Tibial artery (tissue), 4 donors: ENCODE measurements at regions not wholly inside any gene's neighbourhood (a gene's known extent, or its start where the extent isn't known, plus 50 kb on each side); places are given as distances from the start of the nearest gene placed in this dataset.

Experiments used
- DNase-seq, 2 donors: peaks; one replicate each; pipeline ENCODE4 v3.0.0-alpha.2; 2019
- H3K27ac ChIP-seq, 2 donors: fragments of 200-600 bp; sonication (generic) in 1 of 2; 1 replicate in 1 of 2; 2 replicates in 1 of 2; pipeline ENCODE4 v1.5.1; 2018 to 2019; ENCODE audit warnings: mild to moderate bottlenecking in 1 of 2
- H3K27me3 ChIP-seq, 2 donors: fragments of 200-600 bp; sonication (generic) in 1 of 2; one replicate each; pipeline versions ENCODE4 v1.5.1 to v1.6.0; 2016 to 2019
- H3K36me3 ChIP-seq, 3 donors: fragments of 200-600 bp; sonication (generic) in 2 of 3; one replicate each; pipeline ENCODE4 v1.5.1; 2016 to 2019; ENCODE audit warnings: mild to moderate bottlenecking in 2 of 3
- H3K4me1 ChIP-seq, 4 donors: fragments of 200-600 bp; sonication (generic) in 2 of 4; 1 replicate in 3 of 4; 2 replicates in 1 of 4; pipeline ENCODE4 v1.5.1; 2016 to 2019
- H3K4me3 ChIP-seq, 2 donors: fragments of 200-600 bp; sonication (generic) in 1 of 2; 1 replicate in 1 of 2; 2 replicates in 1 of 2; pipeline ENCODE4 v1.5.1; 2018 to 2019; ENCODE audit warnings: mild to moderate bottlenecking in 2 of 2
- H3K9me3 ChIP-seq, 3 donors: fragments of 200-600 bp; sonication (generic) in 1 of 3; one replicate each; pipeline ENCODE4 v1.5.1; 2016 to 2019
- intact Hi-C: fragments of 100-400 bp; cut with DNase I; formaldehyde crosslinking; loops from one replicate; pipeline ENCODE4 v1.15.0; 2023; ENCODE audit warnings: low total_unique reads
- TF ChIP-seq, protein P1 (sequence below), 2 experiments: fragments of 200-600 bp in 1 of 2; fragments of 450-650 bp in 1 of 2; IDR thresholded peaks; one replicate each; pipeline ENCODE4 v1.5.1; 2017 to 2019; ENCODE audit warnings: antibody characterized with exemption in 2 of 2, mild to moderate bottlenecking in 1 of 2, moderate library complexity in 1 of 2

DNA sequence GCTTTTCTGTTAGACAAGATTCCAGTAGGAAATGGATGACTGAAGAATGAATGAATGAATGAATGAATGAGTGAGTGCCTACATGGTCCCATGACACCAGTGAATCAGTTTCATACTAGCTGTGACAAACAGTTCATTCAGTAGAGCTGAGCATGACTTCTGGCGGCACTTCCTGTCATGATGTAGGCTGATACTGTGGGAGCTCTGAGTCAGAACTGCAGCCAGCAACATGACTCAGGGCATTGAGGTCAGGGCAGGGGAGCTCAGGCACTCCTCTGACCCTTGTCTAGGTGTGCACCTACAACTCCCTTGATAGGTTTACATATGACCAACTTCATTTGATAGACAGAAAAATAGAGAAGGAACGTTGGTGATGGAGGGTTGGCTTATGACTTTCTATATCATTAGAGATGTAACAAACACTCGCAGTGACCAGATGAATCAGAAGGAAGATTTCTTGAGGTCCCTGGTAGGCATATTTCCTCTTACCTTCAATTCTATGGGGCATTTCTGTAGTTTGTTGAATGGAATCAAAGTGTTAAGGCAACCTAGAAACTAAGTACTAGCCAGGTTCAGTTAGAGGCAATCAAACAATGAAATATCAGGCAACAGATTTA lies 139.3 kb upstream of the ARHGAP5 start:
- Histone ChIP-seq H3K4me3 (no peak overlapping the region), H3K27ac (no peak overlapping the region)
- DNase-seq, result peak in 1 of 2 donors; percentile 61

DNA sequence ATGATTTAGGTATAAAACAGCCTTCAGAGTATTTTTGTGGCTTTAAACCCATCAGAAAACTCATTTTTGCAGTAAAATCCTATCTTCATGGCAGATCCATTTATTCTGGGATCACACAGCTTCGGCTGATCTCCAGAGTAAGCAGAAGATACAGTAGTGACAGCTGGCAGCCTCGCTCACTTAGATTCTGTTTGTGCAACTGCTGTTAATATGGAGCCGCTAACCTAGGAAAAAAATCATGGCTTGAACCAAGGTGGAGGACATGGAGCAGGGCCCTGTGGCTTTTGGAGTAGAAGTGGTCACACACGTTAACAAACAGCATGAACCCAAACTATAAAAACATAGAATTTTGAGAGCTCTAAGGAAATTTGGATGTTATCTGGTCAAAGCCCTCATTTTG lies 137.2 kb upstream of the ARHGAP5 start:
- TF ChIP-seq, protein P1, sequence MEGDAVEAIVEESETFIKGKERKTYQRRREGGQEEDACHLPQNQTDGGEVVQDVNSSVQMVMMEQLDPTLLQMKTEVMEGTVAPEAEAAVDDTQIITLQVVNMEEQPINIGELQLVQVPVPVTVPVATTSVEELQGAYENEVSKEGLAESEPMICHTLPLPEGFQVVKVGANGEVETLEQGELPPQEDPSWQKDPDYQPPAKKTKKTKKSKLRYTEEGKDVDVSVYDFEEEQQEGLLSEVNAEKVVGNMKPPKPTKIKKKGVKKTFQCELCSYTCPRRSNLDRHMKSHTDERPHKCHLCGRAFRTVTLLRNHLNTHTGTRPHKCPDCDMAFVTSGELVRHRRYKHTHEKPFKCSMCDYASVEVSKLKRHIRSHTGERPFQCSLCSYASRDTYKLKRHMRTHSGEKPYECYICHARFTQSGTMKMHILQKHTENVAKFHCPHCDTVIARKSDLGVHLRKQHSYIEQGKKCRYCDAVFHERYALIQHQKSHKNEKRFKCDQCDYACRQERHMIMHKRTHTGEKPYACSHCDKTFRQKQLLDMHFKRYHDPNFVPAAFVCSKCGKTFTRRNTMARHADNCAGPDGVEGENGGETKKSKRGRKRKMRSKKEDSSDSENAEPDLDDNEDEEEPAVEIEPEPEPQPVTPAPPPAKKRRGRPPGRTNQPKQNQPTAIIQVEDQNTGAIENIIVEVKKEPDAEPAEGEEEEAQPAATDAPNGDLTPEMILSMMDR (IDR thresholded peaks at IDR 0.05), result no peak
- no peak for DNase-seq
- Histone ChIP-seq H3K27me3 (no peaks in the 10 kb centered on the region), H3K9me3 (no peaks in the 10 kb centered on the region), H3K36me3 (no peaks in the 10 kb centered on the region), H3K27ac (no peak overlapping the region), H3K4me3 (no peak overlapping the region), H3K4me1 (no peaks in the 10 kb centered on the region)
- intact Hi-C loops, result no loop called here

More for the DNA sequence above, 139.3 kb upstream of the ARHGAP5 start:
- no peaks in the 10 kb centered on the region for H3K36me3 ChIP-seq
- peaks cover 0 to 4% (median 0%) of the 10 kb centered on the region in 4 donors for H3K4me1 ChIP-seq
- intact Hi-C loops, result no loop called here
- H3K27me3 ChIP-seq, result no peaks in the 10 kb centered on the region
- TF ChIP-seq, protein P1 (IDR thresholded peaks at IDR 0.05), result no peak
- no peaks in the 10 kb centered on the region for H3K9me3 ChIP-seq

DNA sequence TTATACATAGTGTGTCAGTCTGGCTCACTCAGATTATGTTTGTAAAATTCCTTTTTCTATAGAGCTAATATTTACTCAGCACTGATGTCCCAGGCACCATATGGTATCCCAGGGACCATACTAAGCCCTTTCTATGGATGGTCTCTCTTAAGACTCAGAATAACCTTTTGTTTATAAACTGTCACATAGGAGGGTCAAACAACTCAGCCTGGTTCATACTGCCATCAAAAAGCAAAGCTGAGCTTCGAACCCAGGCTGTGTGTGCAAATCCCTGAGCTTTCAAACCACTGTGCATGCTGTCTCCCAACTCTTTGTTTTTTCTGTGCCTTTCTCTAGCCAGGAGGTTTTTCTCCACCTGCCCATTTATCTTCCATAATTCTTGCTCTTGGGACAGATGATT lies 135.6 kb upstream of the ARHGAP5 start:
- no peak for DNase-seq
- Histone ChIP-seq H3K27ac (no peak overlapping the region), H3K4me3 (no peak overlapping the region), H3K27me3 (no peaks in the 10 kb centered on the region), H3K4me1 (no peaks in the 10 kb centered on the region), H3K9me3 (no peaks in the 10 kb centered on the region), H3K36me3 (no peaks in the 10 kb centered on the region)
- intact Hi-C loops, result no loop called here
- TF ChIP-seq, protein P1 (IDR thresholded peaks at IDR 0.05), result no peak

DNA sequence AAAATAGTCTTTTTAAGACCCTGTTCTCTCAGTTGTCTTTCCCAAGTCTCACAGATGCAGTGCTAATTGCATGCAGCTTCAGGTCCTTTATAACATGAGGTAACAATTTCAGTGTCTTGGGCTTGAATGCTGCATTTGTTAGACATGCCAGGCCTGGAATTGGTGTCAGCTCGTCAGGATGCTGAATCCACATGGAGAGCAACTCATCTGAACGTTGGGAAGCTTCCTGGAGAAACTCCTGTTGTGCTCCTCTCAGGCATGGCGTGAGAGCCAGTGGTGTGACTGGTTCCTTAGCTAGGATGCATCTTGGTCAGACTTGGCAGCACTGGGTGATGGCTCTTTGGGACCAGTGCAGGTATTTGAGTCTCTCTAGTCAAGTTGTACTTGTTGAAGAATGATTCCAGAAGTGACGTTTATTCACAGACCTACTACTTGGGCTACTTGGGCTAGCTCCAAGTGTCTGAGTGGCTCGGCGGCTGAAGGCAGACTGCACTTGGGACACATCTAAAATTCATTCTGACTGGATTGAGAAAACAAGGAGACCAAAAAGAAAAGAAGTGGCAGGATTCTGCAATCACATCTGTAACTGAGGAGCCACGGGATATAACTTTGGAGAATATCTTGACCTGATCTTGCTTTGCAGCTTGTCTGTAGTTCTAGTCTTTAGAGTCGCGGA lies 134.8 kb upstream of the ARHGAP5 start:
- H3K4me1 ChIP-seq, result no peaks in the 10 kb centered on the region
- no peak for DNase-seq
- intact Hi-C loops, result no loop called here

DNA sequence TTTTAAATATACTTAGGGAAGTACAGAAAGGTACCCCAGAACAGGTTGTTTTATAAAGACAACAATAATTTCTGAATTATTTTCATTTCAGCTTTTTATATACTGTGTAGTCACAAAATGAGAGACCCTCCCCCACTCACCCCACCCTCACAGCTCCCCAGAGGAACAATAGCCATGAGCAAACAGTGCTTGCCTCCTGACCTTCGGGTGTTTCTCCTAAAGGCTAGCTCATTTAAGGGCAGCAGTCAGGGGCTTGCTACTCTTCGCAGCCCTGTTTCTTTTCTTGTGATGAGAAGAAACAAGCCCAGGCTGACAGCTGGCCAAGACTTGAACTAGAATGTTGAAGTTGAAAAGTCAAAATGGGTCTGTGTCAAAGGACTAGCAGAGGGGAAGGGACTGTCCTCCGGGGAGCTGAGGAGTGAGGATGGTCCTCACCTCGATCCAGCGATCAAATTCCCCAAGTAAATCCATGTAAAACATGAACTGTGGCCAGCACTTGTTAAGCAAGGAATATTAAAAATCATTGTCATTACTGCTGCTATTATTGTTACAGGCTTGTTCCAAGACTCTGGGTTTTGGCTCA lies 133.8 kb upstream of the ARHGAP5 start:
- H3K27me3 ChIP-seq, result no peaks in the 10 kb centered on the region
- no peaks in the 10 kb centered on the region for H3K9me3 ChIP-seq
- no peak for DNase-seq
- no peak overlapping the region for H3K4me3 ChIP-seq
- H3K27ac ChIP-seq, result no peak overlapping the region
- no peaks in the 10 kb centered on the region for H3K4me1 ChIP-seq
- no peaks in the 10 kb centered on the region for H3K36me3 ChIP-seq
- intact Hi-C loops, result no loop called here
- TF ChIP-seq, protein P1 (IDR thresholded peaks at IDR 0.05), result no peak

More for the DNA sequence above, 134.8 kb upstream of the ARHGAP5 start:
- H3K4me3 ChIP-seq, result no peak overlapping the region
- H3K27me3 ChIP-seq, result no peaks in the 10 kb centered on the region
- H3K27ac ChIP-seq, result no peak overlapping the region
- H3K36me3 ChIP-seq, result no peaks in the 10 kb centered on the region
- H3K9me3 ChIP-seq, result no peaks in the 10 kb centered on the region
- TF ChIP-seq, protein P1 (IDR thresholded peaks at IDR 0.05), result no peak
